G401 (cell line): ENCODE measurements at regions not wholly inside any gene's neighbourhood (a gene's known extent, or its start where the extent isn't known, plus 50 kb on each side); places are given as distances from the start of the nearest gene placed in this dataset.

ENCODE experiments used
- DNase-seq: peaks from one replicate; pipeline ENCODE4 v3.0.0-alpha.2; 2015; ENCODE audit warnings: low spot score
- in situ Hi-C: cut with HindIII; loops from 2 replicates; pipeline ENCODE4 v1.10.0; 2016; ENCODE audit warnings: low sequenced_read_pairs, mixed read lengths

- no peak for DNase-seq
- in situ Hi-C loops: no loop called here
These were observed 298.1 kb upstream of the NECTIN3 start for GRCh38 chr3:110773413-110773954.

- in situ Hi-C loops: no loop called here
- no peak for DNase-seq
These were observed 296.9 kb upstream of the NECTIN3 start for GRCh38 chr3:110774496-110775265.

GRCh38 chr3:110779581-110779980, 292.0 kb upstream of the NECTIN3 start:
- no peak for DNase-seq
- in situ Hi-C loops: no loop called here

GRCh38 chr3:110783541-110783940, 288.1 kb upstream of the NECTIN3 start:
- in situ Hi-C loops: no loop called here
- no peak for DNase-seq

GRCh38 chr3:110788794-110789193, 282.8 kb upstream of the NECTIN3 start:
- no peak for DNase-seq
- in situ Hi-C loops: no loop called here

- DNase-seq: no peak
- in situ Hi-C loops: no loop called here
These were observed 282.3 kb upstream of the NECTIN3 start for GRCh38 chr3:110789315-110789714.

- DNase-seq: no peak
- in situ Hi-C loops: no loop called here
These were observed 281.0 kb upstream of the NECTIN3 start for GRCh38 chr3:110790631-110791030.

GRCh38 chr3:110791995-110792686, 279.5 kb upstream of the NECTIN3 start:
- in situ Hi-C loops: no loop called here
- no peak for DNase-seq

- in situ Hi-C loops: no loop called here
- DNase-seq: no peak
These were observed 278.0 kb upstream of the NECTIN3 start for GRCh38 chr3:110793611-110794010.

GRCh38 chr3:110795163-110795562, 276.5 kb upstream of the NECTIN3 start:
- DNase-seq: no peak
- in situ Hi-C loops: no loop called here

- in situ Hi-C loops: no loop called here
- no peak for DNase-seq
These were observed 272.3 kb upstream of the NECTIN3 start for GRCh38 chr3:110799271-110799670.

- DNase-seq: no peak
- in situ Hi-C loops: no loop called here
These were observed 266.8 kb upstream of the NECTIN3 start for GRCh38 chr3:110804856-110805255.

GRCh38 chr3:110806924-110807323, 264.7 kb upstream of the NECTIN3 start:
- no peak for DNase-seq
- in situ Hi-C loops: no loop called here

- DNase-seq: no peak
These were observed 263.0 kb upstream of the NECTIN3 start for GRCh38 chr3:110808630-110809029.

GRCh38 chr3:110810356-110810755, 261.3 kb upstream of the NECTIN3 start:
- in situ Hi-C loops: no loop called here
- no peak for DNase-seq

More at GRCh38 chr3:110808630-110809029, 263.0 kb upstream of the NECTIN3 start:
- in situ Hi-C loops: no loop called here

GRCh38 chr3:110811050-110811449, 260.6 kb upstream of the NECTIN3 start:
- in situ Hi-C loops: no loop called here
- DNase-seq: no peak

- in situ Hi-C loops: no loop called here
- DNase-seq: no peak
These were observed 258.1 kb upstream of the NECTIN3 start for GRCh38 chr3:110813541-110813940.

GRCh38 chr3:110814170-110815007, 257.2 kb upstream of the NECTIN3 start:
- in situ Hi-C loops: no loop called here
- no peak for DNase-seq

- in situ Hi-C loops: no loop called here
- DNase-seq: no peak
These were observed 256.5 kb upstream of the NECTIN3 start for GRCh38 chr3:110815008-110815583.
